HFF-Myc (cell line): ENCODE measurements at regions not wholly inside any gene's neighbourhood (a gene's known extent, or its start where the extent isn't known, plus 50 kb on each side); places are given as distances from the start of the nearest gene placed in this dataset.

Experiments
- DNase-seq: peaks from one replicate; pipeline ENCODE4 v3.0.0-alpha.2; 2011; ENCODE audit warnings: low read depth; ENCODE audit errors: extremely low read depth
- H3K4me3 ChIP-seq: replicated peaks from 2 replicates; pipeline ENCODE4 v1.5.1; 2011; ENCODE audit warnings: low read depth, mild to moderate bottlenecking, control low read depth, low read length
- CTCF ChIP-seq: IDR thresholded peaks from 2 replicates; pipeline ENCODE4 v1.5.1; 2012; ENCODE audit warnings: mild to moderate bottlenecking, low read depth, low read length, control low read depth; ENCODE audit errors: missing control alignments

- no peak overlapping the region for H3K4me3 ChIP-seq
- DNase-seq, result no peak
- no peak for TF ChIP-seq CTCF
Measured at GRCh38 chr9:89814340-89815040, 209.7 kb downstream of the GADD45G start.

- no peak for TF ChIP-seq CTCF
- no peak overlapping the region for H3K4me3 ChIP-seq
- DNase-seq, result no peak
Measured at GRCh38 chr9:89815061-89815902, 210.5 kb downstream of the GADD45G start.

- TF ChIP-seq CTCF, result no peak
- H3K4me3 ChIP-seq, result no peak overlapping the region
- no peak for DNase-seq
Measured at GRCh38 chr9:89815903-89816573, 211.2 kb downstream of the GADD45G start.

GRCh38 chr9:89817151-89817950, 212.5 kb downstream of the GADD45G start:
- TF ChIP-seq CTCF, result no peak
- DNase-seq, result no peak
- H3K4me3 ChIP-seq, result no peak overlapping the region

GRCh38 chr9:89820337-89820736, 215.5 kb downstream of the GADD45G start:
- DNase-seq, result no peak
- no peak overlapping the region for H3K4me3 ChIP-seq
- no peak for TF ChIP-seq CTCF

- no peak for TF ChIP-seq CTCF
- no peak for DNase-seq
- H3K4me3 ChIP-seq, result no peak overlapping the region
Measured at GRCh38 chr9:89821081-89821480, 216.3 kb downstream of the GADD45G start.
